GM21529 (cell line): ENCODE measurements at regions not wholly inside any gene's neighbourhood (a gene's known extent, or its start where the extent isn't known, plus 50 kb on each side); places are given as distances from the start of the nearest gene placed in this dataset.
"Not testable (repeated sequence)": the region's sequence is repeated elsewhere in the genome, so short reads cannot be mapped to it uniquely, and the experiment has no call there.

Experiments
- ATAC-seq: cut with Tn5 transposase; IDR thresholded peaks from one replicate; pipeline ENCODE4 v1.9.1; 2021; ENCODE audit not compliant: unreplicated experiment

- ATAC-seq: no peak
Measured at GRCh38 chr18:70553936-70554260, 265.1 kb downstream of the SOCS6 start.

GRCh38 chr18:70553245-70553935 is 264.5 kb downstream of the SOCS6 start:
- no peak for ATAC-seq

GRCh38 chr18:70536370-70537062 is 247.7 kb downstream of the SOCS6 start:
- no peak for ATAC-seq

- no peak for ATAC-seq
Measured at GRCh38 chr18:70535041-70535440, 246.2 kb downstream of the SOCS6 start.

- not testable (repeated sequence) for ATAC-seq
Measured at GRCh38 chr18:70525322-70525721, 236.5 kb downstream of the SOCS6 start.

- no peak for ATAC-seq
Measured at GRCh38 chr18:70523792-70524182, 234.9 kb downstream of the SOCS6 start.

- ATAC-seq: no peak
Measured at GRCh38 chr18:70523035-70523791, 234.4 kb downstream of the SOCS6 start.

- ATAC-seq: no peak
Measured at GRCh38 chr18:70522183-70522680, 233.4 kb downstream of the SOCS6 start.

- ATAC-seq: no peak
Measured at GRCh38 chr18:70520867-70521266, 232.0 kb downstream of the SOCS6 start.

- ATAC-seq: no peak
Measured at GRCh38 chr18:70513502-70514171, 224.8 kb downstream of the SOCS6 start.

- ATAC-seq: no peak
Measured at GRCh38 chr18:70507970-70508369, 219.1 kb downstream of the SOCS6 start.

GRCh38 chr18:70506511-70506910 is 217.7 kb downstream of the SOCS6 start:
- no peak for ATAC-seq

- ATAC-seq: no peak
Measured at GRCh38 chr18:70503060-70503459, 214.2 kb downstream of the SOCS6 start.

GRCh38 chr18:70501358-70501757 is 212.5 kb downstream of the SOCS6 start:
- no peak for ATAC-seq

GRCh38 chr18:70500748-70501147 is 211.9 kb downstream of the SOCS6 start:
- ATAC-seq: no peak

- no peak for ATAC-seq
Measured at GRCh38 chr18:70499218-70499691, 210.4 kb downstream of the SOCS6 start.

- ATAC-seq: no peak
Measured at GRCh38 chr18:70496353-70497294, 207.8 kb downstream of the SOCS6 start.

GRCh38 chr18:70494524-70494923 is 205.7 kb downstream of the SOCS6 start:
- ATAC-seq: no peak

- ATAC-seq: no peak
Measured at GRCh38 chr18:70493461-70493860, 204.6 kb downstream of the SOCS6 start.

GRCh38 chr18:70491734-70492348 is 203.0 kb downstream of the SOCS6 start:
- ATAC-seq: peak; percentile 95
